GM10248 (cell line): ENCODE measurements at regions not wholly inside any gene's neighbourhood (a gene's known extent, or its start where the extent isn't known, plus 50 kb on each side); places are given as distances from the start of the nearest gene placed in this dataset.
"Not testable (repeated sequence)": the region's sequence is repeated elsewhere in the genome, so short reads cannot be mapped to it uniquely, and the experiment has no call there.

ENCODE experiments used
- CTCF ChIA-PET: fragments of 300-600 bp; sonication (Branson Sonifier 250); formaldehyde crosslinking; extraction: SDS; loops from one replicate; lab custom pipeline; 2021; ENCODE audit warnings: antibody characterized with exemption; lab: Yijun Ruan, JAX
- POLR2A ChIA-PET: fragments of 350-650 bp; sonication (Branson Sonifier 250); formaldehyde crosslinking; extraction: SDS; loops from one replicate; lab custom pipeline; 2020; ENCODE audit warnings: antibody characterized with exemption; lab: Yijun Ruan, JAX
- DNase-seq: peaks from one replicate; pipeline ENCODE4 v3.0.0; 2012; ENCODE audit errors: extremely low spot score
- TF ChIP-seq, protein P1 (sequence below): IDR thresholded peaks from 2 replicates; pipeline ENCODE4 v1.5.1; 2012; ENCODE audit warnings: mild to moderate bottlenecking, low read depth; ENCODE audit errors: extremely low read depth, missing control alignments, control extremely low read depth

DNA sequence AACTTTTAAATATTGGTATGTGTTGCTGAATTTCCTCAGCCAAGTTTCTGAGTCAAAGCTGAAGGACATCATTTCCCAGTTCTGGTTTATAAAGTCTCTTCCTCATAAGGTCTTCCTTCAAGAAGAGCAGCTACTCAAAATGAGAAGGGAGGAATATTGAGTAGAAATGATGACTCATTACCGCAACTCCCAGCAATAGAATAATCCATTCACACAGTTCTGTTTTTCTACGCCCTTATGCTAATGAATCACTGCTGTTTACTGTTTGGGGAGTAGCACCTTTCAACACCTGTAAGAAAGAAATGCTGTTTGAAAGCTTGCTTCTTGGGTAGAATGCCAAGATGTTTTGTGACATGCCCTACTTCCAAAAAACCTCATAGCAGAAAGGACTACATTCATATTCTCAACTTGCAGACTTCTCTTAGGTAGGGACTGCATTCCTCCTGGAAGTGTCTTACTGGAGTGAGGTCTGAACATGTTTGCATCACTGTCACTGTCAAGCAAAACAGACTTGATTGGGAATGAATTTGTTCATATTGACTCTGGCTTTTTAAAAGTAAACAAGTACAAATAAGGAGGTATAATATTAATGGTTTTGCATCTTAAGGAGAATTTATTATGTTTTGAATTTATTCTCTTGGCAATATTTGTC is 147.2 kb upstream of the BANK1 start:
- DNase-seq = no peak
- ChIA-PET CTCF (interaction anchor here (1.3 kb wide), 1 partner anchor 12 kb away, joined by 3 read pairs; no protein-coding TSS in a partner anchor), POLR2A (no interaction called here)
- TF ChIP-seq, protein P1, sequence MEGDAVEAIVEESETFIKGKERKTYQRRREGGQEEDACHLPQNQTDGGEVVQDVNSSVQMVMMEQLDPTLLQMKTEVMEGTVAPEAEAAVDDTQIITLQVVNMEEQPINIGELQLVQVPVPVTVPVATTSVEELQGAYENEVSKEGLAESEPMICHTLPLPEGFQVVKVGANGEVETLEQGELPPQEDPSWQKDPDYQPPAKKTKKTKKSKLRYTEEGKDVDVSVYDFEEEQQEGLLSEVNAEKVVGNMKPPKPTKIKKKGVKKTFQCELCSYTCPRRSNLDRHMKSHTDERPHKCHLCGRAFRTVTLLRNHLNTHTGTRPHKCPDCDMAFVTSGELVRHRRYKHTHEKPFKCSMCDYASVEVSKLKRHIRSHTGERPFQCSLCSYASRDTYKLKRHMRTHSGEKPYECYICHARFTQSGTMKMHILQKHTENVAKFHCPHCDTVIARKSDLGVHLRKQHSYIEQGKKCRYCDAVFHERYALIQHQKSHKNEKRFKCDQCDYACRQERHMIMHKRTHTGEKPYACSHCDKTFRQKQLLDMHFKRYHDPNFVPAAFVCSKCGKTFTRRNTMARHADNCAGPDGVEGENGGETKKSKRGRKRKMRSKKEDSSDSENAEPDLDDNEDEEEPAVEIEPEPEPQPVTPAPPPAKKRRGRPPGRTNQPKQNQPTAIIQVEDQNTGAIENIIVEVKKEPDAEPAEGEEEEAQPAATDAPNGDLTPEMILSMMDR = no peak

DNA sequence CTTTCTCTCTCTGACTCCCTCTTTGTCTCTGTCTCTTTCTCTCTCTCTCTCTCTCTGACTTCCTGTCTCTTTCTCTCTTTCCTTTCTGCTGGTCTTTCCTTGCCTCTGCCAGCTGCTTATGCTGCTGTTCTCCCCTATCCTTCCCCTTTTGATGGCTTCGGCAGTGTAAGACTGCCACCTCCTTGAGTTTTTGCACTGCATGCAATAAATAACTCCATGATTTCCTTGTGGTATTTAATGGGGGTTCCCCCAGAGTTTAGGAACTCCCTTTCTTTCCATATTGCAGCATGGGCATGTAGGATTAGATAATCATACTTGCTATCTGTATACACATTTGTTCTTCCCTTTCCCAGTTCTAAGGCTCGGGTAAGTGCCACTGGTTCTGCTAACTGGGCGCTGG is 157.8 kb upstream of the BANK1 start:
- DNase-seq, CTCF ChIA-PET, POLR2A ChIA-PET: not testable (repeated sequence)

DNA sequence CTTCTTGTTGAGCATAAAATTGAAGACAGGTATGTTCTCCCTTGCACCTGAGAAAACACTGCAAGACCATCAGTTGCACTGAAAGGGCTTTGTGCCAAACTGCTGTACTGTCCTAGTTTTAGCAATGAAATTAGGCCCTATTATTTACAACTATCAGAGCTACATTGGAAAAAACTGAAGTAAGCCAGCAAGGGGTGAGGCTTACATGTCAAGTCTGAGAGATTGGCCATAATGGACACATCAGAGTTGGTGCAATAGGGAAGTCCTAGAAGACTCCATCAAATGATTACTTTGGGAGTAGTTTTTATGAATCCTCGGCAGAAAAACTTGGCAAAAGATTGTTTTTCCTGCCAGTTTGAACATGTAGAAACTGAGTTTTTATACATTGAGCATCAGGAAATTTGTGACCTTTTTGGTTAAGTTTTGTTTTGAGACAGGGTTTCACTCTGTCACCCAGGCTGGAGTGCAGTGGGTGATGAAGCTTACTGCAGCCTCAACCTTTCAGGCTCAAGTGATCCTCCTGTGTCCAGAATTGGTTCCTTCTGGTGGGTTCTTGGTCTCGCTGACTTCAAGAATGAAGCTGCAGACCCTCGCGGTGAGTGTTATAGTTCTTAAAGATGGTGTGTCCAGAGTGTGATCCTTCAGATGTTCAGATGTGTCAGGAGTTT is 160.1 kb upstream of the BANK1 start:
- no peak for DNase-seq
- POLR2A ChIA-PET = no interaction called here
- CTCF ChIA-PET = interaction anchor here (1.1 kb wide), 1 partner anchor 13 kb away, joined by 3 read pairs; no protein-coding TSS in a partner anchor
- TF ChIP-seq, protein P1 = no peak

DNA sequence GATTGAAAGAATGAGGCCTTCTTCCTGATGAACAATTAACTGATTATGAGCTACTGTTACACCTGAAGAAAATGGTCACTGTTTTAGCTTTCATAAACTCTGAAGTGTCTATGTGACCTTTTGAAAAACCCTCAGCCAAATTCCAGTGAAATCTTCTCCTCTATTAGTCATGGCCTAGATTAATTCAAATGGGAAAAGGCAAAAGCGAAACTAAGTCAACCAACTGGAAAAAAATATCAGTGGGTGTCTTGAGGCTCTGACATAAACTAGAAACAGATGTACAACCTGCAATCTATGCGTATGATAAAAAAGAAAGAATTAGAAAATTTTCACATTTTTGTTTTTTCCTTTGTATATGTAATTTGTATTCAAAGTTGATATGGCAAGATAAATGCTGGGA is 169.4 kb upstream of the BANK1 start:
- ChIA-PET CTCF (interaction anchor here (0.8 to 1.8 kb wide), 2 partner anchors 12 to 20 kb away, joined by 3 to 4 read pairs; no protein-coding TSS in a partner anchor), POLR2A (no interaction called here)
- TF ChIP-seq, protein P1 = no peak
- no peak for DNase-seq

DNA sequence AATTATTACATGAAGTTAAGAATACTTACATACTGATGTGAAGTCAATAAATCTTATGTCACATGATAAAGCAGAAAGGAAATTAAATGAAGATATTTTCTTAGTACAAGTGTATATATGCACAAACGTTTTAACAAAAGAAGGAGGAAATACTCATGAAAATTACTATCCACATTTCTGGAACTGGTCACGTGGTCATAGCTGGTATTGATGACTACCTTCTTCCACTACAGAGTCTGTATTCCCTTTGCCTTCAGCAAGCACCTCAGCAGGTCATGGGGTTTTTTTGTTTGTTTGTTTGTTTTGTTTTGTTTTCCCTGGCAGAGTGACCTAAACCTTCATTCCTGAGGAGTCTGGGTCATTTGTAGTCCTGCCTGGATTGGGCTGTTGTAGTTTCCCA is 174.9 kb upstream of the BANK1 start:
- TF ChIP-seq, protein P1 = no peak
- DNase-seq = no peak
- CTCF ChIA-PET = no interaction called here
- POLR2A ChIA-PET = no interaction called here

DNA sequence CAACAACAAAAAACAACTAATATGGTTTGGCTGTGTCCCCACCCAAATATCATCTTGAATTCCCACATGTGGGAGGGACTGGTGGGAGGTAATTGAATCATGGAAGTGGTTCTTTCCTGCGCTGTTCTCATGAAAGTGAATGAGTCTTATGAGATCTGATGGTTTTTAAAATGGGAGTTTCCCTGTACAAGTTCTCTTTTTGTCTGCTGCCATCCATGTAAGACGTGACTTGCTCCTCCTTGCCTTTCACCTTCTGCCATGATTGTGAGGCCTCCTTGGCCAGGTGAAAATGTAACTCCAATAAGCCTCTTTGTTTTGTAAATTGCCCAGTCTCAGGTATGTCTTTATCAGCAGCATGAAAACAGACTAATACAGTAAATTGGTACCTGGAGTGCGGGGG is 183.5 kb upstream of the BANK1 start:
- POLR2A ChIA-PET, CTCF ChIA-PET, DNase-seq: not testable (repeated sequence)

DNA sequence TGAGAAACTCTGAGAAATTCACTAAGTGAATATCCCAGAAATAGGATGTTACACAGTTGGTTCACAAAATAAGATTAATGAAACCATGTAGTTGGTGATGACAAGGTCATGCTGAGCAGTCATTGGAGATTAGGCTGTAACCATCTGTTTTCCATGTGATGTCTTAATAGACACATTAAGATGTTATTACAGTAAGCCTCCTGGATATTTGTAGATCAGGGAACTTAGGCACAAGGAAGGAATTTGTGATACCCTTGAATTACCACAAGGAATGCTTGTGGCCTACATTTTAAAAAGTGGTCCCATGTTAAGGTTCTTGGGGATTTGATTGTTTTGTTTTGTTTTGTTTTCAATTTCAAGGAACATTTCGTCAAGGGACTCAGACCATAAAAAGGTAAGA is 185.6 kb upstream of the BANK1 start:
- POLR2A ChIA-PET = no interaction called here
- DNase-seq = no peak
- CTCF ChIA-PET = no interaction called here
- TF ChIP-seq, protein P1 = no peak

DNA sequence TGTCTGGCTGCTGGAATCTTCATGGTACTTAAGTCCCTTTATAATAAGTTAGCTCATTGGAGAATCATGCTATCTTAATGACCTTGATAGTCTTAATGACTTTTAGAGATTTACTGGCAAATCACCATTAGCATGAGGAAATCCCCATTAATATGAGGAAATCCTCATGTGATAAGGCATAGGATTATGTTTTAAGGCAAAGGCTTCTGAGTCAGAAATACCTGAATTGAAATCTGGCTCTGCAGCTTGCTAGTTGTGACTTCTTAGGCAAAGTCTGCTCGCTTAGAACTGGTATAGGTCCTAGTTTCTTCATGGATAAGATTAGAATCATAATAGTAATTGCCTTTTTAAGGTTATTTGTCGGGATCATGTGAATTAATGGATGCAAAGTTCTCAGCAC is 190.2 kb upstream of the BANK1 start:
- CTCF ChIA-PET = interaction anchor here (1.3 to 1.7 kb wide), 2 partner anchors 14 to 431 kb away, joined by 3 to 4 read pairs; no protein-coding TSS in a partner anchor
- POLR2A ChIA-PET = no interaction called here

More for the DNA sequence above, 190.2 kb upstream of the BANK1 start:
- TF ChIP-seq, protein P1 = no peak
- DNase-seq = no peak
